GM19043 (cell line): ENCODE measurements at regions not wholly inside any gene's neighbourhood (a gene's known extent, or its start where the extent isn't known, plus 50 kb on each side); places are given as distances from the start of the nearest gene placed in this dataset.
"Not testable (repeated sequence)": the region's sequence is repeated elsewhere in the genome, so short reads cannot be mapped to it uniquely, and the experiment has no call there.

Experiments
- ATAC-seq: cut with Tn5 transposase; IDR thresholded peaks from one replicate; pipeline ENCODE4 v1.9.1; 2021; ENCODE audit warnings: low read depth; ENCODE audit not compliant: unreplicated experiment

DNA sequence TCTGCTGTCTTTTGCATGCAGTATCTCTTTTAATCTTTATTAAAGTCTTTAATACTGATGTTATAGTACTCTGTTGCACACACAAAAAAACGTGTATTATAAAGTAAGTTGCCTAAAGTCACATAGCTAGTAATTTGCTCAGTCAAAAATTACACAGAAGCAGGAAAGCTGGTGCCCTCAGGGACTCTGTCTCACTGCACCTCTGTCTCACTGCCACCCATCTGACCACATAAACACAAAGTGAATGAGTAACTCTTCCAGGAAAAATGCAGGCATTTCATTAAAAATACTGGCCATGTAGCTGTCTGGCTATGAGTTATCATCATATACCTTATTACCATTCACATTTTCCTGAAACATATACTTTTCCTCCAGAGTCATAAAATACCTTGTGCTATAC, 591.7 kb downstream of the CSNK1G3 start:
- no peak for ATAC-seq

DNA sequence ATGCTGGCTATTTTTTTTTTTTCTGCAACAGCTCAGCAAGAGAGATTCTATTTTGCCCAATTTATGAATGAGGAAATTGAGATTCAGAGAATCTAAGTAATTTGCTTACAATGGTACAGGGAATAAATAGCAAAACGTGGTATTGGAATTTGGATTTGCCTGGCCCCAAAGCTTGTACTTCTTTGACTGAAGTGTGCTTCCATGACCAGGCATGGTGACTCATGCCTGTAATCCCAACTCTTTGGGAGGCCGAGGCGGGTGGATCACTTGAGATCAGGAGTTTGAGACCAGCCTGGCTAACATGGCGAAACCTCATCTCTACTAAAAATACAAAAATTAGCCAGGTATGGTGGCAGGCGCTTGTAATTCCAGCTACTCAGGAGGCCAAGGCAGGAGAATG, 591.1 kb downstream of the CSNK1G3 start:
- not testable (repeated sequence) for ATAC-seq

GRCh38 chr5:124102486-124102885, 590.5 kb downstream of the CSNK1G3 start:
- ATAC-seq = no peak

DNA sequence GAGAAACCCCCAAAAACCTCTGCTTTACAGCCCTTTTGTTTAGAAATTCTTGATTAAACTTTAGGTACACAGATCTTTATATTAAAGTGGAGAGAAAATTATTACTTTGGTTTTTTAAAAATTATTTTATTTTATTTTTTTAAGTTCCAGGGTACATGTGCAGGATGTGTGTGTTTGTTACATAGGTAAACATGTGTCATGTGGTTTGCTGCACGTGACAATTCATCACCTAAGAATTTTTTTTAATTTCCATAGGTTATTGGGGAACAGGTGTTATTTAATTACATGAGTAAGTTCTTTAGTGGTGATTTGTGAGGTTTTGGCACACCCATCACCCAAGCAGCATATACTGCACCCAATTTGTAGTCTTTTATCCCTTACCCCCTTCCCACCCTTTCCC, 581.7 kb downstream of the CSNK1G3 start:
- ATAC-seq = no peak

- ATAC-seq = no peak
Observed at GRCh38 chr5:124090115-124090514, 578.1 kb downstream of the CSNK1G3 start.

- ATAC-seq = no peak
Observed at GRCh38 chr5:124089578-124089977, 577.6 kb downstream of the CSNK1G3 start.

DNA sequence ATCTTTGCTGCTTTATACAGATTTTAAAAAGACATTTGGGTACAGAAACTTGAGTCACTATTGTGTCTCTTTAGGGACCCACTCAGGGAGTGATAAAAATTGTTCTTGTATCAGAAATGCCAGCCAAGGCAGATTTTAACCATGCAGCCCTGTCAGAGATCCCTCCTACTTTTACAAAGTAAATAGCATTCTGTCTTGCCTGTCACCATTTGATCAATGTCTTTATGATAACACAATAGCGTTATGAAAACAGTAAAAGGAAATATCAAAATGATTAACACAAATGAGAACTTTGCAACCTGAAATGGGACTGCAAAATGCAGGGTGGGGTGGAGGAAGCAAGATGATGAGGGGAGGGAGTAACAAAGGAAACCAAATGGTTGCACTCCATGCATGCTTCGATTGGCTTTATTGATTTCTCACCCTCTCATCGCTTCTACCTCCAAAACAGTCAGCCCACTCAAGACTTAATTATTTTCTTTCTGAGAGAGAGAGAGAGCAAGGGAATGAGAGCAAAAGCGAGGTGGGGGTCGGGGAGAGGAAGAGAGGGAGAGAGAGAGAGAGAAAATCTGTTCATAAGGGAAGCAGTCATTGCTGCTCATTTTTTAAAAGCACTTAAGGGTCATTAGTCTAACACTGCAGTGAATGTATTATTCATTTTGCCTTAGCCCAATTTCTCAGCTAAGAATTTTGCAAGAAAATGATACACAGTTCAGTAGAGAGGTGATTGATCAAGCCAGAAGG, 576.5 kb downstream of the CSNK1G3 start:
- no peak for ATAC-seq

- ATAC-seq = no peak
Observed at GRCh38 chr5:124087752-124088151, 575.8 kb downstream of the CSNK1G3 start.

DNA sequence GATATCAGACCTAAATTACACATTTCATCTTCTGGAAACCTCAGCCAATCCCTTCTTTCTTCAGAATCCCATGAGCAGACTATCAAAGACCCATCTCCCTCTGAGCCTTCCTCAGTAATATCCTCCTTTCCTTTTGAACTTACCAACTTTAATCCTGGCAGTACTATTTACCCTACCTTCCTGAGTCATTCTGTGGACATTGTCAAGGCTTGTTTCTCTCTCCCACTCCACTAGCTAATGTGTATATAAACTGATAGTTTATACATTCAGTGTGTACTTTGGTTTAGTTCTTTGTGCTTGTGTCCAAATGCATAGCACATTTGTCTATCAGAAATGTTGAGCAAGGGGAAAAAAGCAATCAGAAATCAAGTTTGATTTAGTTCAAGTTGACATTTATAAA, 568.3 kb downstream of the CSNK1G3 start:
- no peak for ATAC-seq

- no peak for ATAC-seq
Observed at GRCh38 chr5:124079062-124079461, 567.1 kb downstream of the CSNK1G3 start.

DNA sequence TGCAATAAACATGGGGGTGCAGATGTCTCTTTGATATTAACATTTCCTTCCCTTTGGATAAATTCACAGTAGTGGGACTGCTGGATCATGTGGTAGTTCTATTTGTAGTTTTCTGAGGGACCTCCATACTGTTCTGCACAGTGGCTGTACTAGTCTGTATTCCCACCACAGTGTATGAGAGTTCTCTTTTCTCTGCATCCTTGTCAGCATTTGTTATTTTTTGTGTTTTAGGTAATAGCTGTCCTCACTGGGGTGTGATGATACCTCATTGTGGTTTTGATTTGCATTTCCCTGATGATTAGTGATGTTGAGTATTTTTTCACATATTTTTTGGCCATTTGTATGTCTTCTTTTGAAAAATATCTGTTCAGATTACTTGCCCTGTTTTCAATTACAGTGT, 562.5 kb downstream of the CSNK1G3 start:
- no peak for ATAC-seq

GRCh38 chr5:124072570-124072969, 560.6 kb downstream of the CSNK1G3 start:
- no peak for ATAC-seq

GRCh38 chr5:124071039-124071438, 559.1 kb downstream of the CSNK1G3 start:
- no peak for ATAC-seq

- no peak for ATAC-seq
Observed at GRCh38 chr5:124065508-124065907, 553.5 kb downstream of the CSNK1G3 start.

GRCh38 chr5:124064956-124065355, 553.0 kb downstream of the CSNK1G3 start:
- no peak for ATAC-seq

DNA sequence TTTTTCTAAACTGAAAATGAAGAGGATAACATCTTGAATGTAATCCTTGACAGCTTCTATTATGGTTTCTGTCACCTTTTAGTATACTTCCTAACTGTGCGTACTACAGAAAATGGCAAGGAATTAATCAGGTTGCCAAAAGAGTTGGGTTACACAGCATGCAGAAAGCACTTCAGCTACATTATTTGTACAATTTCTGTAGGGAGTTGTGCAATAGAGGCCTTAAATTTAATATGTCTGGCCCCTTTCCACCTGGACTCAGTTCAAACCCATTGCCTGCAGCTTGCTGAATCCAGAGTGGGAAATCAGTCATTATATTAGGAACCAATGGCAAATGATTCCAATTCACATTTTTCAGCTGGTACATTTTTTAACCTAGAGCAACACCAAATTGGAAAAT, 549.7 kb downstream of the CSNK1G3 start:
- ATAC-seq = no peak

- no peak for ATAC-seq
Observed at GRCh38 chr5:124061068-124061430, 549.1 kb downstream of the CSNK1G3 start.

DNA sequence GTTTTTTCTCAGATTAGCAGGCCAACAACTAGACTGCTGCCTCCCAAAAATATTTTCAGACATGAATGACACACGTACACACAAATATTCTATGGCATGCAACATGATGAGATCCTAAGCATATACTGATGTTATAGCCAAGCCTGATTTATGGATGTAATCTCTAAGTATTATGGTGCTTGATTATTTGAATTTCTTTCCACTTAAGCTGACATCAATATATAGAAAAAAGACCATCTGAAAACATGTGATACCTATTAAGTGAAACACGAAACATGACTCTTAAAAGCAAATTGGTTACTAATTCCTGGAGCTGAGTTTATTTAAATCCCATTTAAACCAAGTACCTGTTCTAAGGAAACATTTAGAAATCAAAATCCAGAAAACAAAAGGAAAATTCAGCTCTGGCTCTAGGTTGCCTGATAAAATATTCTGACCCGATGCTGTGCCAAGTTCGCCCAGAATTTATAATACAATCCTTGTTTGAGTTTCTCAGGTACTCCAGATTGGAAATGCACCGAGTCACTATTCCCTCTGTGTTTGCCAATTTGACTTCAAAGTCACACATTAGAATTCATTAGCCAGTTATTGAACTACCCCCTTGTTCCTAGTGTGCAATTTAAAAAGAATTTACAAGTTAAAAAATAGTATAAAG, 548.6 kb downstream of the CSNK1G3 start:
- ATAC-seq = no peak

GRCh38 chr5:124060011-124060410, 548.0 kb downstream of the CSNK1G3 start:
- no peak for ATAC-seq

DNA sequence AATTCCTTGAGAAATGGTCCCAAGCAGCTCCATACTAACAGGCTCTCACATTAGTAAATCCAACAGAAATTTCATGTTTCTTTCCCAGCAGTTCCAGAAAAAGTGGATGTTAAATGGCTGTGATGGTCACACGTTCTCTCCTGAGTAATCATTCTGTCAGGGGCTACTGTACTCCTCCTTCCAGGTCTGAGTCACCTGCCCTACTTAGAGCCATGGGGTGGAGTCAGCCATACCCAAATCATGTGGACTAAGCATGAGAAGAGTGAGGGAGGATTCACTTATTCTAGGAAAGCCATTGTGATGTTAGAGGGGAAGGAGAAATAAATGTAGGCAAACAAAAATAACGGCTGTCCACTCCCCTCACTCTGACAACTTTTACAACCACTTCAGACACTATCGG, 547.2 kb downstream of the CSNK1G3 start:
- ATAC-seq = no peak

GRCh38 chr5:124057724-124058231, 545.8 kb downstream of the CSNK1G3 start:
- no peak for ATAC-seq
